BLaER1 (cell line): ENCODE measurements at regions not wholly inside any gene's neighbourhood (a gene's known extent, or its start where the extent isn't known, plus 50 kb on each side); places are given as distances from the start of the nearest gene placed in this dataset.

ENCODE experiments used
- H3K27ac ChIP-seq: shearing (Covaris generic); formaldehyde crosslinking; 2 replicates; pipeline ENCODE4 v1.8.1; 2022
- H3K27me3 ChIP-seq: shearing (Covaris generic); formaldehyde crosslinking; 2 replicates; pipeline ENCODE4 v1.8.1; 2022
- H3K36me3 ChIP-seq: shearing (Covaris generic); formaldehyde crosslinking; 2 replicates; pipeline ENCODE4 v1.8.1; 2022
- H3K4me1 ChIP-seq: shearing (Covaris generic); formaldehyde crosslinking; 2 replicates; pipeline ENCODE4 v1.8.1; 2022
- H3K4me2 ChIP-seq: shearing (Covaris generic); formaldehyde crosslinking; 2 replicates; pipeline ENCODE4 v1.8.1; 2022
- H3K4me3 ChIP-seq: shearing (Covaris generic); formaldehyde crosslinking; 2 replicates; pipeline ENCODE4 v1.8.1; 2022
- H3K9ac ChIP-seq: shearing (Covaris generic); formaldehyde crosslinking; 2 replicates; pipeline ENCODE4 v1.8.1; 2022
- H3K9me3 ChIP-seq: shearing (Covaris generic); formaldehyde crosslinking; 2 replicates; pipeline ENCODE4 v1.8.1; 2022
- H4K20me1 ChIP-seq: shearing (Covaris generic); formaldehyde crosslinking; 2 replicates; pipeline ENCODE4 v1.8.1; 2022
- Cebpa-rat ChIP-seq: shearing (Covaris generic); IDR thresholded peaks from 2 replicates; pipeline ENCODE4 v1.8.1; 2022

DNA sequence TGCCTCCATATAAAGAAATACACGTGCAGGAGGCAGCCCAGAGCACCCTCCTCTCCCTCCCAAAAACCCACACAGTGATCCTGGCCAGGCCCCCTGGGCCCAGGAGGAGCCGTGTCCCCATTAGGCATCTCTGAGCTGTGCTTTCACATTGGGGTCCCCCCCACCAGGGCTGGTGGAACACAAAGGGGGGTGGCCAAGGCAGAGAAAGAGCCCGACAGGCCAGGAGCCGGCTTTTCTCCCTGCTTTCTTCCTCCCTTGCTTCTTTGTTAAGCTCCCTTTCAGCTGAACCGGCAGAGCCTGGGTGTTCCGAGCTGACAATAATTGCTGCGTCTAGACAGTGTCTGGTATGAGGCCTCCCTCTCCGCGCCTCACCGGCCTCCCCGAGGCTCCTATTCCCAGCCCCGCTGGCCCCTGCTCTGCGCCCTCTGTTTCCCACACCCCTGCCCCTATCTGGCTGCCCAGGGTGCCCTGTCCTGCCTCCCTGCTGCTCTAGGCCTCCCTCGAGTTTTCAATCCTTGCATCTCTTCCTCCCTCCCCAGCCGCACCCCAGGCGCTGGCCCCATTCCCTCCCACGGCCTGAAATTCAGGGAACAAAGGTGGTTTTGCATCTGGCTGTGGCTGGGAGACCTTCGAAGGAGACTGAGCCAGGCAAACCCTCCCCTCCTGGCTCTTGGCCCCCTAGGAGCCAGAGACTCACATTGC lies 120.6 kb downstream of the C9orf50 start:
- Histone ChIP-seq H3K4me1 (peaks cover 40% of the 10 kb centered on the region), H3K27me3 (no peaks in the 10 kb centered on the region), H3K4me2 (0 out of 2 replicates have a peak overlapping the region, but pooled peaks have one; percentile 5), H4K20me1 (no peaks in the 10 kb centered on the region), H3K9ac (no peak overlapping the region), H3K4me3 (no peak overlapping the region), H3K9me3 (no peaks in the 10 kb centered on the region), H3K27ac (0 out of 2 replicates have a peak overlapping the region, but pooled peaks have one; percentile 14), H3K36me3 (0 out of 2 replicates have a peak, but pooled peaks cover 3% of the 10 kb centered on the region)
- TF ChIP-seq Cebpa-rat, result no peak

DNA sequence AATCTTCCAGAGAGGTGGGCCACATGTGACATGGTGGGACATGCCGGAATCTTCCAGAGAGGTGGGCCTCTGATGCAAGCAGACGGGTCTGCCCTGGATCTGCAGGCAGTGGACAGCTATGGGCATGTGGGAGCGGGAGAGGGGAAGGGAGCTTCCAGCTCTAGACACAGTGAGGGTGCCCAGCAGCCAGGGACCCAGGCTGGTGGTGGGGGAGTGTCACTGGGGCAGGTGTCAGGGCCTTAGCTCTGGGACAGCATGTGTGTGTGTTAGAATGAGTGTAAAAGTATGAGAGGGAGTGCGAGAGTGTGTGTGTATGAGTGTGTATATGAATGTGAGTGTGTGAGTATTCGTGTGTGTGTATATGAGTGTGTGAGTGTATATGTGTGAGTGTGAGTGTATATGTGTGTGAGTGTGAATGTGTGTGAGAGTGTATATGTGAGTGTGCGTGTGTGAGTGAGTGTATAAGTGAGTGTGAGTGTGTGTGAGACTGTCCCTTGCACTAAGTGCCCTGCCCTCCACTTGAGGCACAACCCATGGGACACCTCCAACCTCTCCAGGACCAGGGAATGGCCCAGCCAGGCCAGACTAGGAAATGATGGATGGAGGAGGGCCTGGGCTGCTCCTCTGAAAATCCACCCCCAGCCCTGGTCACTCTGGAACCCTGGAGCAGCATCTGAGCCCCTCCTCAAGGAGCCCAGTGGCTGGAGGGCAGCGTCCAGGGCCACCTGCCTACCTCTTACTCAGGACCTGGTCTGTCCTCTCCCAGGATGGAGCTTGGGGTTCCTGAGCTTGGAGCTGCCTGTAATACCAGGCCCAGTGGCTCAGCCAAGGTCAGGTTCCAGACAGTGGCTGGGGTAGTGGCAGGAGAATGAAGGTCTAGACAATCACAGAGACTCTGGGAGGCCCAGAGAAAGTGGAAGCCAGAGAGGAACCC lies 122.2 kb downstream of the C9orf50 start:
- H3K4me1 ChIP-seq, result peaks cover 53% of the 10 kb centered on the region
- no peaks in the 10 kb centered on the region for H4K20me1 ChIP-seq
- H3K27me3 ChIP-seq, result no peaks in the 10 kb centered on the region
- H3K4me2 ChIP-seq, result peak overlapping the region; percentile 100
- H3K9ac ChIP-seq, result no peak overlapping the region
- no peak overlapping the region for H3K4me3 ChIP-seq
- no peaks in the 10 kb centered on the region for H3K9me3 ChIP-seq
- no peak for TF ChIP-seq Cebpa-rat
- H3K36me3 ChIP-seq, result 0 out of 2 replicates have a peak, but pooled peaks cover 3% of the 10 kb centered on the region
- peak overlapping the region; percentile 55 for H3K27ac ChIP-seq

DNA sequence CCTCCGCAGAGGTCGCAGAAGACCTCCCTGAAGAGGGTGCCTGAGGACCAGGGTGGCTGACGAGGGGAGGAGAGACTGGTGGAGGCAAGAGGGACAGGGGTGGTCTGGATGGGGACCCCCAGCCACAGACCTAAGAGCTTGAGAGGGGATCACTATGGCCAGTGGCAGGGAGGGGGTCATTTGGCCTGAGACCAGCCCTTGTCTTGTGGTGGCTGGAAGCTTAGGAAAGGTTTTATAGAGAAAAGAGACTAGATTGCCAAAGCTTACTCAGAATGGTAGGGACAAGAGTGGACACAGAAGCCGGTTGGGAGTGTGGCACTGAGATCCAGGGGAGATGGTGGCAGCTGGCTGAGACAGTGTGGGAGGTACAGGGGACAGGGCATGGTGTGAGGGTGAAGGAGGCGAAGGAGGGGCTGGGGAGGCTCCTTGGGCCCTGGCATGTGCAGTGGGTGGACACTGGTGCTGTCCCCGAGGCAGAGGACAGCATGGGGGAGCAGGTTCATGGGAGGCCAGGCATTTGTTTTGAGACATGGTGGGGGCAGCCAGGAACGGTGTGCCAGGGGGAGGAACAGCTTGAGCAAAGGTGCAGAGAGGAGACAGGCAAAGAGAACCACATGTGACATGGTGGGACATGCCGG lies 123.0 kb downstream of the C9orf50 start:
- no peaks in the 10 kb centered on the region for H4K20me1 ChIP-seq
- H3K36me3 ChIP-seq, result no peaks in the 10 kb centered on the region
- peak overlapping the region; percentile 69; the same call in 1 of the 2 replicates for H3K4me3 ChIP-seq
- peak overlapping the region; percentile 61; the same call in 1 of the 2 replicates for H3K9ac ChIP-seq
- TF ChIP-seq Cebpa-rat, result no peak
- peak overlapping the region; percentile 100 for H3K4me2 ChIP-seq
- no peaks in the 10 kb centered on the region for H3K27me3 ChIP-seq
- H3K4me1 ChIP-seq, result peaks cover 53% of the 10 kb centered on the region
- H3K27ac ChIP-seq, result peak overlapping the region; percentile 55
- no peaks in the 10 kb centered on the region for H3K9me3 ChIP-seq

DNA sequence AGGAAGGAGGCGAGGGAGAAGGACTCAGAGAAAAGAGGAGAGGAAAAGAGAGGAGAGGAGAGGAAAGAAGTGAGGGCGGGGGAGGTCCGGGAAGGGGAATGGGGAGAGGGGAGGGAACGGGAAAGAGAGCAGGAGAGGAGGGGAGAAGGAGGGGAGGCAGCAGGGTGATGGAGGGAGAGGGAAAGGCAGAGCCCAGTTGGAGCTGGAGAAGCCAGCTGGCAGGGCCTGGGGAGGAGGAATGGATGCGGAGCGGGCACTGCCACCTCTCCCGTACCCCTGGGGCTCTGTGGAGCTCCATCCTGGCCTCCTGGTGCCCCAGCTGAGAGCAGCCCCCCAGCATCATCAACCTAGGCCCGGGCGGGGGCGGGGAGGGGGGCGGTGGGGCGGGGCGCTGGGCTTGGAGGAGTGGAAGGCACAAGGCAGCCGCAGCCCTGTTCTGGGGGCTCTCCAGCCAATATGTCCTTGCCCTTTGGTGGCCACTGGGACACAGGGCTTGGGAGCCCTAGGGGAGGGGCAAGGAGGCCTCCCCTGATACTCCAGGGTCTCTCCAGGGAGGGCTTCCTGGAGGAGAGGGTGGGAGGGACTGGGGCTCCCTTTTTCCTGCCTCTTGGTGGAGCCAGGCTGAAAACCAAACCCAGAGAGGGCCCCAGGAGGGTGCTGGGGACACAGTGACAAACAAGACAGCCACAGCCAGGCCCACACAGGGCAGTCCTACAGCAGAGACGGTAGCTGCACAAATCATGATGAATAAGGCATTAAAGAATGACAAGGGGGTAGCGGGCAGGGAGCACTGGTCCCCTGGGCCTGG lies 123.7 kb downstream of the C9orf50 start:
- peak overlapping the region; percentile 69 for H3K4me3 ChIP-seq

DNA sequence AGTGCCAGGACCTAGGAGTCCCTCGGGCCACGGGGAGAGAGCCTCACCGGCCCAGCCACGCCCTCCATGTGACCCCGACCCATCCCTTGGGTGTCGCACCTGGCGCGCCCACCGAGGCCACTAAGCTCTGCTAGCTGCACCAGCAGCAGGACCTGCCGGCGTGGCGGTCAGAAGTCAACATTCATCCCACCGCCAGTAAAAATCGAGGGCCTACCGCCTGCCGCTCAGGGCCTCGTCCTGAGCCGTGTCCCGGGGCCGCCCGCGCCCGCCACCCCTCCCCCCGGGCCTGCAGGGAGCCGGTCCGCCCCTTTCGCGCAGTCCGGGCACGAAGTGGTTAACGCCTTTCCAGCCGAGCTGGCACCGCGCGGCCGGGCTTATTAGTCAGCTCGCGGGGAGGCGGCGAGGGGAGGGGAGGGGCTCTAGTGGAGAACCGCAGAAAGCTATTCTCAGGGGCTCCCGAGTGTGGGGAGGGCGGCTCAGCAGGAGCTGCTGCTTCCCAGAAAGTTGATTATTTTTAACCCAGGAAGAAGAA lies 124.4 kb downstream of the C9orf50 start:
- H3K9ac ChIP-seq, result peak overlapping the region; percentile 77
- H3K36me3 ChIP-seq, result peaks cover 7% of the 10 kb centered on the region; the same call in 1 of the 2 replicates
- H3K27ac ChIP-seq, result peak overlapping the region; percentile 79

More for the DNA sequence above, 123.7 kb downstream of the C9orf50 start:
- no peaks in the 10 kb centered on the region for H3K27me3 ChIP-seq
- H3K27ac ChIP-seq, result peak overlapping the region; percentile 79
- H3K36me3 ChIP-seq, result peaks cover 5% of the 10 kb centered on the region; the same call in 1 of the 2 replicates
- no peaks in the 10 kb centered on the region for H3K9me3 ChIP-seq
- peaks cover 54% of the 10 kb centered on the region for H3K4me1 ChIP-seq
- TF ChIP-seq Cebpa-rat, result no peak
- no peaks in the 10 kb centered on the region for H4K20me1 ChIP-seq
- H3K4me2 ChIP-seq, result peak overlapping the region; percentile 100
- H3K9ac ChIP-seq, result peak overlapping the region; percentile 61; the same call in 1 of the 2 replicates

DNA sequence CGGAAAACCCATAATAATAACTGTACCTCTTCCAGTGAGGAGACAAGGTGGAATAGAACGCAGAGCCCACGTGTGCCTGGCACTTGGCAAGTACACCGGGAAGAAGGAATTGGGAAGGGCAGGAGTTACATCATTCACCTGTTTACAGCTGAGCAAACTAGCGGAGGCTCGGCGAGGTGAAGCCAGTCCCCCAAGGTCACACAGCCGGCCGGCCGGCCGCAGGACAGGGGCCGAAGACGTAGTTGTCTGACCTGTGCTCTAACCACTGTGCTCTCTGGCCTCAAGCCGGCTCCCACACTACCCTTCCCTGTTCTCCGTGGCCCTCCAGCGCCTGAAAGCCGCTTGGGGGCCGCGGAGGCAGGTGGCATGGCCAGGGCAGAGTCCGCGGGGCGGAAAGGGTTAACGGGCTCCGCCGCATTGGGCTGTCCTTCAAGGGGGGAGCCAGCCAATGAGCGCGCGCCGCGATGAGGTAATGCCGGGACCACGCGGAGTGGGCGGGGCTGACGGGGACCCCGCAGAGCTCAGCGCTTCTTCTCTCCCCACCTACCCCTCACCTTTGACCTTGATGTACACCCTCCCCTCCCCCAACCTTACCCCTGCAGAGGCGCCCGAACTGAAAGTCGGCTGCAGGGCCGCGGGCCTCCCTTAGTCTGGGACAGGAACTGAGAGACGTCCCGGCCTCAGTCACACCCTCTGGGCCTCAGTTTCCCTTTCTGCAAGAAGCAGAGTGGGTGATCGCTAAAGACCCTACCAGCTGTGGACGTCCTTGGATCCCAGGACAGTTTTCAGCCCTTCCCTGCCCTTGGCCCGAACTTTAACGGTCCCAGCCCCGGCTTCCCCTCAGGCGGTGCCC lies 125.1 kb downstream of the C9orf50 start:
- no peaks in the 10 kb centered on the region for H3K27me3 ChIP-seq
- H3K9me3 ChIP-seq, result no peaks in the 10 kb centered on the region
- peak overlapping the region; percentile 100 for H3K4me2 ChIP-seq
- no peaks in the 10 kb centered on the region for H4K20me1 ChIP-seq
- H3K36me3 ChIP-seq, result peaks cover 7% of the 10 kb centered on the region; the same call in 1 of the 2 replicates
- H3K9ac ChIP-seq, result peak overlapping the region; percentile 77
- peaks cover 66% of the 10 kb centered on the region for H3K4me1 ChIP-seq
- H3K27ac ChIP-seq, result peak overlapping the region; percentile 79
- TF ChIP-seq Cebpa-rat, result no peak
- peak overlapping the region; percentile 69 for H3K4me3 ChIP-seq

More for the DNA sequence above, 124.4 kb downstream of the C9orf50 start:
- no peaks in the 10 kb centered on the region for H4K20me1 ChIP-seq
- H3K27me3 ChIP-seq, result no peaks in the 10 kb centered on the region
- peak overlapping the region; percentile 69 for H3K4me3 ChIP-seq
- TF ChIP-seq Cebpa-rat, result no peak
- peaks cover 59% of the 10 kb centered on the region for H3K4me1 ChIP-seq
- H3K9me3 ChIP-seq, result no peaks in the 10 kb centered on the region
- H3K4me2 ChIP-seq, result peak overlapping the region; percentile 100

DNA sequence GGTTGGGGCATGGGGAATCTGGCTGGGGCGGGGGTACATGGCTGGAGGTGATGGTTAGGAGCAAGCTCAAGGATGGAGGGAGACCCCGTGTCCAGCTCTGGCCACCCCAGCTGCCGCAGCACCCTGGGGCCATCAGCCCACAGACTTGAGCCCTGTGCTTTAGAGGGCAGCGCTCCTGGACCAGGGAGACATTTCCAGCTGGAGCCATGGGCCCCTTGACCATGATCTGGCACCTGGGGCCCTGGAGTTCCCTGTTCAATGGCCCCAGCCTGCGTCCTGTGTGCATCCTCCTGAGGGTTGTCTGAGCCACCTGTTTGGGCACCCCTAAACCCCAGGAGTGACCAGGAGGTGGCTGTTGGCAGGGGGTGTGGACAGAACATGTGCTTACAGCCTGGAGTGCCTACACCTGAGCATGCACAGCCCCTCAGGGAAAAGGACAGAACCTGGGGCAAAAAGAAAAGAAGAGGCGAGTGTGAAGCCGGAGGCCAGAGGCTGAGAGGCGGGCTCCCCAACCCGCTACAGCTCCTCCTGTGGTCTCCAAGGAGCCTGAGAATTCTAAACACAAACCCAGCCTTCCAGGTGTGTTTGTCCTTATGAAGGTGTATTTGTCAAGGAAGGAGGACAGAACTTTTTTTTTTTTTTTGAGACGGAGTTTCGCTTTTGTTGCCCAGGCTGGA lies 126.7 kb downstream of the C9orf50 start:
- no peak overlapping the region for H3K27ac ChIP-seq
- H3K4me3 ChIP-seq, result no peak overlapping the region
- peak overlapping the region; percentile 40 for H3K4me2 ChIP-seq
- no peak for TF ChIP-seq Cebpa-rat
- no peak overlapping the region for H3K9ac ChIP-seq
- H3K9me3 ChIP-seq, result no peaks in the 10 kb centered on the region
- H3K4me1 ChIP-seq, result peaks cover 82% of the 10 kb centered on the region
- no peaks in the 10 kb centered on the region for H3K27me3 ChIP-seq
- peaks cover 7% of the 10 kb centered on the region; the same call in 1 of the 2 replicates for H3K36me3 ChIP-seq
- no peaks in the 10 kb centered on the region for H4K20me1 ChIP-seq
